ENCODE measurements at regions not wholly inside any gene's neighbourhood (a gene's known extent, or its start where the extent isn't known, plus 50 kb on each side); places are given as distances from the start of the nearest gene placed in this dataset.

- TF ChIP-seq ZBTB12 (CRISPR knock-in tag; IDR thresholded peaks at IDR 0.05): 0 out of 2 replicates have a peak, but pooled peaks have one; percentile 26
- TF ChIP-seq CBX3 (IDR thresholded peaks at IDR 0.05; ENCODE audit: borderline replicate concordance in 1 of 2, low read length in 2 of 2): peak in 1 of 2 experiments; percentile 34; a peak in 1 of 3 replicates
- peak; percentile 72 for TF ChIP-seq TCF3 (CRISPR knock-in tag; IDR thresholded peaks at IDR 0.05)
- TF ChIP-seq EHMT2 (IDR thresholded peaks at IDR 0.05): peak; percentile 40; the same call in 1 of the 2 replicates
- peak; percentile 81 for TF ChIP-seq NR2C1 (IDR thresholded peaks at IDR 0.05)
- TF ChIP-seq NR2C1 (tag; IDR thresholded peaks at IDR 0.05): peak; percentile 86
- TF ChIP-seq GABPB2 (CRISPR knock-in tag; conservative IDR thresholded peaks at IDR 0.05): no peak
- TF ChIP-seq ID3 (CRISPR knock-in tag; IDR thresholded peaks at IDR 0.05): no peak
- TF ChIP-seq ID3 (tag; IDR thresholded peaks at IDR 0.05): peak; percentile 87
- no peak for TF ChIP-seq ELF1 (tag; IDR thresholded peaks at IDR 0.05)
- TF ChIP-seq MEIS2 (IDR thresholded peaks at IDR 0.05; ENCODE audit: partially characterized antibody): peak; percentile 34
- no peak for TF ChIP-seq SRSF9 (IDR thresholded peaks at IDR 0.05; ENCODE audit: borderline replicate concordance, low read depth, low read length)
- no peak for TF ChIP-seq ZNF143 (CRISPR knock-in tag; IDR thresholded peaks at IDR 0.05)
- TF ChIP-seq BHLHE40 (IDR thresholded peaks at IDR 0.05; ENCODE audit: low read length): peak; percentile 93
- TF ChIP-seq HDGF (IDR thresholded peaks at IDR 0.05): 0 out of 2 replicates have a peak, but pooled peaks have one; percentile 2
- TF ChIP-seq TEAD1 (CRISPR knock-in tag; IDR thresholded peaks at IDR 0.05): no peak
- TF ChIP-seq ESRRA (IDR thresholded peaks at IDR 0.05; ENCODE audit: borderline replicate concordance, low read depth): 0 out of 2 replicates have a peak, but pooled peaks have one; percentile 28
- TF ChIP-seq EP300 (IDR thresholded peaks at IDR 0.05; ENCODE audit: low read length): peak; percentile 79
- TF ChIP-seq ZNF592 (IDR thresholded peaks at IDR 0.05): peak; percentile 95
- peak; percentile 27; the same call in 1 of the 2 replicates for TF ChIP-seq RNF2 (IDR thresholded peaks at IDR 0.05)
- peak; percentile 17; the same call in 1 of the 2 replicates for TF ChIP-seq SMARCA5 (IDR thresholded peaks at IDR 0.05)
- peak; percentile 58 for TF ChIP-seq DACH1 (IDR thresholded peaks at IDR 0.05; ENCODE audit: partially characterized antibody)
- peak; percentile 51; the same call in 1 of the 2 replicates for TF ChIP-seq MYNN (IDR thresholded peaks at IDR 0.05)
- no peak for TF ChIP-seq MYNN (CRISPR knock-in tag; IDR thresholded peaks at IDR 0.05)
- peak in 1 of 2 experiments; percentile 69; a peak in 2 of 4 replicates for TF ChIP-seq RCOR1 (IDR thresholded peaks at IDR 0.05; ENCODE audit: borderline replicate concordance in 1 of 2, low read depth in 2 of 2, low read length in 2 of 2)
- TF ChIP-seq SIN3A (IDR thresholded peaks at IDR 0.05; ENCODE audit: borderline replicate concordance in 2 of 2, control insufficient read depth in 1 of 2, low read depth in 2 of 2, low read length in 2 of 2): 0 out of 4 replicates have a peak, but pooled peaks of 1 of the 2 experiments have one; percentile 32
These were observed 64.5 kb upstream of the SNX9 start (continued) for GRCh38 chr6:157758516-157759023.

Measured in K562 (cell line).